ENCODE measurements at regions not wholly inside any gene's neighbourhood (a gene's known extent, or its start where the extent isn't known, plus 50 kb on each side); places are given as distances from the start of the nearest gene placed in this dataset.

- no peak for TF ChIP-seq REL (CRISPR knock-in tag; conservative IDR thresholded peaks at IDR 0.05)
- TF ChIP-seq NFRKB (IDR thresholded peaks at IDR 0.05) = no peak
- 0 out of 2 replicates have a peak, but pooled peaks have one; percentile 34 for TF ChIP-seq ZNF292 (CRISPR knock-in tag; IDR thresholded peaks at IDR 0.05; ENCODE audit: borderline replicate concordance, low read depth)
- TF ChIP-seq TFDP2 (CRISPR knock-in tag; IDR thresholded peaks at IDR 0.05) = no peak
- TF ChIP-seq HHEX (CRISPR knock-in tag; IDR thresholded peaks at IDR 0.05) = no peak
- no peak for TF ChIP-seq SP140L (CRISPR knock-in tag; IDR thresholded peaks at IDR 0.05; ENCODE audit: borderline replicate concordance)
- no peak for TF ChIP-seq SALL1 (CRISPR knock-in tag; IDR thresholded peaks at IDR 0.05)
- peak; percentile 31; the same call in 1 of the 2 replicates for TF ChIP-seq CEBPG (CRISPR knock-in tag; IDR thresholded peaks at IDR 0.05)
- no peak for TF ChIP-seq MZF1 (CRISPR knock-in tag; IDR thresholded peaks at IDR 0.05; ENCODE audit: borderline replicate concordance)
- TF ChIP-seq HNRNPL (IDR thresholded peaks at IDR 0.05; ENCODE audit: low read depth, low read length) = no peak
- 0 out of 2 replicates have a peak, but pooled peaks have one; percentile 29 for TF ChIP-seq TFAP4 (IDR thresholded peaks at IDR 0.05; ENCODE audit: borderline replicate concordance, low read depth)
- no peak for TF ChIP-seq ATF7-NPFF (CRISPR knock-in tag; IDR thresholded peaks at IDR 0.05; ENCODE audit: low read depth)
- TF ChIP-seq FOXA3 (CRISPR knock-in tag; IDR thresholded peaks at IDR 0.05) = peak; percentile 32
- TF ChIP-seq SOX6 (IDR thresholded peaks at IDR 0.05) = no peak
- TF ChIP-seq SOX6 (CRISPR knock-in tag; IDR thresholded peaks at IDR 0.05) = 0 out of 2 replicates have a peak, but pooled peaks have one; percentile 16
- TF ChIP-seq NKX3-1 (CRISPR knock-in tag; IDR thresholded peaks at IDR 0.05) = no peak
- TF ChIP-seq SKI (IDR thresholded peaks at IDR 0.05; ENCODE audit: partially characterized antibody) = peak; percentile 66
- TF ChIP-seq ZNF552 (CRISPR knock-in tag; IDR thresholded peaks at IDR 0.05; ENCODE audit: borderline replicate concordance) = no peak
- TF ChIP-seq ZNF354B (CRISPR knock-in tag; IDR thresholded peaks at IDR 0.05) = no peak
- TF ChIP-seq ZNF547 (CRISPR knock-in tag; IDR thresholded peaks at IDR 0.05) = no peak
- TF ChIP-seq ZNF501 (CRISPR knock-in tag; IDR thresholded peaks at IDR 0.05) = peak; percentile 43; the same call in 1 of the 2 replicates
- no peak for TF ChIP-seq PHB2 (IDR thresholded peaks at IDR 0.05; ENCODE audit: partially characterized antibody)
- peak; percentile 78 for TF ChIP-seq CREB1 (IDR thresholded peaks at IDR 0.05)
- peak; percentile 55 for TF ChIP-seq CREB1 (CRISPR knock-in tag; IDR thresholded peaks at IDR 0.05)
- no peak for TF ChIP-seq CAMTA2 (CRISPR knock-in tag; IDR thresholded peaks at IDR 0.05; ENCODE audit: borderline replicate concordance)
- TF ChIP-seq ZGPAT (CRISPR knock-in tag; IDR thresholded peaks at IDR 0.05) = 0 out of 2 replicates have a peak, but pooled peaks have one; percentile 21
- peak; percentile 24; the same call in 1 of the 2 replicates for TF ChIP-seq SAP130 (CRISPR knock-in tag; IDR thresholded peaks at IDR 0.05; ENCODE audit: low read depth)
Measured at GRCh38 chr3:134427400-134428111, 53.3 kb upstream of the AMOTL2 start (continued).
